Trophoblast cell (in vitro differentiated cells and primary cell): ENCODE measurements at regions not wholly inside any gene's neighbourhood (a gene's known extent, or its start where the extent isn't known, plus 50 kb on each side); places are given as distances from the start of the nearest gene placed in this dataset.
"Not testable (repeated sequence)": the region's sequence is repeated elsewhere in the genome, so short reads cannot be mapped to it uniquely, and the experiment has no call there.

ENCODE experiments used
- DNase-seq, 2 donors: peaks; one replicate each; pipeline ENCODE4 v3.0.0-alpha.2; 2016
- H2AFZ ChIP-seq: 2 replicates; pipeline ENCODE4 v1.6.1; 2013; ENCODE audit warnings: low read length, moderate library complexity, mild to moderate bottlenecking; ENCODE audit not compliant: insufficient read depth, poor library complexity
- H2AK5ac ChIP-seq: 2 replicates; pipeline ENCODE4 v1.6.1; 2013; ENCODE audit warnings: mild to moderate bottlenecking, low read length
- H2BK120ac ChIP-seq: 2 replicates; pipeline ENCODE4 v1.6.1; 2013; ENCODE audit warnings: low read length, mild to moderate bottlenecking, moderate library complexity; ENCODE audit not compliant: insufficient read depth, poor library complexity
- H2BK12ac ChIP-seq: 2 replicates; pipeline ENCODE4 v1.6.1; 2013; ENCODE audit warnings: mild to moderate bottlenecking, low read length, moderate library complexity
- H2BK5ac ChIP-seq: 2 replicates; pipeline ENCODE4 v1.6.1; 2013; ENCODE audit warnings: low read length, low read depth, moderate library complexity, mild to moderate bottlenecking; ENCODE audit not compliant: poor library complexity
- H3K14ac ChIP-seq: 2 replicates; pipeline ENCODE4 v1.6.1; 2013; ENCODE audit warnings: mild to moderate bottlenecking, low read length
- H3K18ac ChIP-seq: 2 replicates; pipeline ENCODE4 v1.6.1; 2013; ENCODE audit warnings: mild to moderate bottlenecking, low read length
- H3K23ac ChIP-seq: 2 replicates; pipeline ENCODE4 v1.6.1; 2013; ENCODE audit warnings: low read length
- H3K27ac ChIP-seq: 2 replicates; pipeline ENCODE4 v1.5.1; 2013; ENCODE audit warnings: low read depth, mild to moderate bottlenecking, inconsistent platforms, low read length, moderate library complexity
- H3K27me3 ChIP-seq: 2 replicates; pipeline ENCODE4 v1.6.1; 2013; ENCODE audit warnings: inconsistent platforms, mild to moderate bottlenecking, low read length, moderate library complexity; ENCODE audit not compliant: insufficient read depth
- H3K36me3 ChIP-seq, 2 experiments: 1 replicate in 1 of 2; 2 replicates in 1 of 2; pipeline ENCODE4 v1.6.1; 2013; ENCODE audit warnings: low read length in 2 of 2, mild to moderate bottlenecking in 2 of 2, moderate library complexity in 1 of 2; ENCODE audit not compliant: insufficient read depth in 2 of 2, control insufficient read depth in 1 of 2
- H3K4ac ChIP-seq: 2 replicates; pipeline ENCODE4 v1.6.1; 2013; ENCODE audit warnings: low read depth, mild to moderate bottlenecking, low read length, moderate library complexity
- H3K4me1 ChIP-seq, 2 experiments: 1 replicate in 1 of 2; 2 replicates in 1 of 2; pipeline ENCODE4 v1.6.1; 2013; ENCODE audit warnings: low read length in 2 of 2, mild to moderate bottlenecking in 2 of 2, moderate library complexity in 1 of 2; ENCODE audit not compliant: insufficient read depth in 2 of 2, control insufficient read depth in 1 of 2
- H3K4me2 ChIP-seq: 2 replicates; pipeline ENCODE4 v1.6.1; 2013; ENCODE audit warnings: inconsistent platforms, mild to moderate bottlenecking, low read length, moderate library complexity
- H3K4me3 ChIP-seq: 2 replicates; pipeline ENCODE4 v1.5.1; 2013; ENCODE audit warnings: mild to moderate bottlenecking, low read depth, low read length, inconsistent platforms
- H3K79me1 ChIP-seq: one replicate; pipeline ENCODE4 v1.6.1; 2013; ENCODE audit warnings: low read length
- H3K79me2 ChIP-seq: 2 replicates; pipeline ENCODE4 v1.6.1; 2013; ENCODE audit warnings: low read length, mild to moderate bottlenecking; ENCODE audit not compliant: control insufficient read depth, insufficient read depth, poor library complexity
- H3K9ac ChIP-seq: 2 replicates; pipeline ENCODE4 v1.6.1; 2013; ENCODE audit warnings: mild to moderate bottlenecking, low read length
- H3K9me3 ChIP-seq: 2 replicates; pipeline ENCODE4 v1.6.1; 2013; ENCODE audit warnings: low read depth, mild to moderate bottlenecking, control low read depth, inconsistent platforms, low read length; ENCODE audit not compliant: insufficient read depth
- H4K12ac ChIP-seq: 2 replicates; pipeline ENCODE4 v1.6.1; 2013; ENCODE audit warnings: low read depth, mild to moderate bottlenecking, low read length, moderate library complexity
- H4K8ac ChIP-seq: 2 replicates; pipeline ENCODE4 v1.6.1; 2013; ENCODE audit warnings: low read depth, mild to moderate bottlenecking, low read length, moderate library complexity
- H4K91ac ChIP-seq: one replicate; pipeline ENCODE4 v1.6.1; 2013; ENCODE audit warnings: low read depth, mild to moderate bottlenecking, low read length, moderate library complexity
- WGBS: extraction: QIAGEN DNeasy Blood & Tissue Kit; methylation state at CpG from one replicate; pipeline ENCODE4 v1.1.7; 2013; ENCODE audit warnings: missing lambda C conversion rate; ENCODE audit not compliant: insufficient read length, insufficient coverage; ENCODE audit errors: extremely low coverage; 5-methylcytosine and 5-hydroxymethylcytosine counted together

DNA sequence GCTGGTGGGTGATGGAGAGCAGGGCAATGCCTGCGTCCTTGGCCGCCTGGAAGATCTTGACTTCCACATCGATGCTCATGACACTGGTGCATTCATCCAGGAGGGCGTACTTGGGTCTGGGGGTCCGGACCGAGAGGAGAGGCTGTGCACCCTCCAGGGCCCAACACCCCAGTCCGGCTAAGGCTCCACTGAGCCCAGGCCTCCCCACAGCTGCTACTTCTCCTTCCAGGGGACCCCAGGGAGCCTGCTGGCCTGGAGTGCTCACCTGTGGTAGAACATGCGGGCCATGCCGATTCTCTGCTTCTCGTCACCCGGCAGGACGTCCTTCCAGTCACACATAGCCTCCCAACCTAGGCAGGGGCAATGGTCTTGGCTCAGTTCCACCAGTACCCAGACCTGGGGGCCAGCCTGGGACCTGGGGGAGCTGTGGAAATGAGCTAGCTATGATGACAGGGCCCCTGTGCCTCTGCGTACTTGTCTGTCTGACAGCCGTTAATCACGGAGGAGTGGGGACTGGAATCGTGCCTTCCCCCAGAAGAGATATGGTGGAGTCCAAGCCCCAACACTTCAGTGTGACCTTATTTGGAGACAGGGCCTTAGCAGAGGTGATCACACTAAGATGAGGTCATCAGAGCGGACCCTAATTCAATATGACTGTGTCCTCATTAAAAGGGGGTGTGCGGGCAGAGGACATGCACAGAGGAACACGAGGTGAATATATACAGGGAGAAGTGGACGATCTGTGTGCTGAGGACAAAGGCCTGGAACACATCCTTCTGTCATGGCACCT lies 1073.3 kb downstream of the RPIA start:
- H2AFZ ChIP-seq, H3K79me1 ChIP-seq, DNase-seq, H3K18ac ChIP-seq, H3K4me1 ChIP-seq, H3K27ac ChIP-seq, H3K79me2 ChIP-seq, H3K4me2 ChIP-seq, H2BK120ac ChIP-seq, H4K8ac ChIP-seq, H3K4me3 ChIP-seq, H3K36me3 ChIP-seq, H3K23ac ChIP-seq, H3K27me3 ChIP-seq, H3K9ac ChIP-seq, H2BK12ac ChIP-seq, H4K91ac ChIP-seq, H4K12ac ChIP-seq, H3K4ac ChIP-seq, H2AK5ac ChIP-seq, H2BK5ac ChIP-seq, H3K14ac ChIP-seq: not testable (repeated sequence)
- no CpG with 5 or more reads among the region's 20 CpGs for WGBS
- peaks cover 58% of the 10 kb centered on the region for H3K9me3 ChIP-seq

- not testable (repeated sequence) for H3K4ac ChIP-seq, H2AFZ ChIP-seq, H3K79me2 ChIP-seq, H3K18ac ChIP-seq, H3K79me1 ChIP-seq, H3K23ac ChIP-seq, H2BK120ac ChIP-seq, H3K14ac ChIP-seq, H3K27ac ChIP-seq, H4K12ac ChIP-seq, H4K91ac ChIP-seq, H3K4me3 ChIP-seq, DNase-seq, H2AK5ac ChIP-seq, H3K4me2 ChIP-seq, H2BK5ac ChIP-seq, H3K4me1 ChIP-seq, H4K8ac ChIP-seq, H3K9ac ChIP-seq, H2BK12ac ChIP-seq, H3K36me3 ChIP-seq, H3K27me3 ChIP-seq
- no CpG with 5 or more reads among the region's 5 CpGs for WGBS
- peaks cover 56% of the 10 kb centered on the region for H3K9me3 ChIP-seq
Observed at GRCh38 chr2:89765361-89765718, 1073.9 kb downstream of the RPIA start.

- not testable (repeated sequence) for H3K4me1 ChIP-seq, H3K27ac ChIP-seq, H3K23ac ChIP-seq, H2BK12ac ChIP-seq, H3K14ac ChIP-seq, H2BK120ac ChIP-seq, H3K27me3 ChIP-seq, H3K18ac ChIP-seq, H2BK5ac ChIP-seq, H3K36me3 ChIP-seq, H4K12ac ChIP-seq, H3K4ac ChIP-seq, H2AFZ ChIP-seq, H3K4me2 ChIP-seq, DNase-seq, H3K79me1 ChIP-seq, H4K91ac ChIP-seq, H3K9ac ChIP-seq, H3K79me2 ChIP-seq, H3K4me3 ChIP-seq, H2AK5ac ChIP-seq, H4K8ac ChIP-seq
- H3K9me3 ChIP-seq, result peaks cover 55% of the 10 kb centered on the region
- WGBS, result no CpG with 5 or more reads among the region's 19 CpGs
Observed at GRCh38 chr2:89766141-89766990, 1074.9 kb downstream of the RPIA start.

GRCh38 chr2:89767058-89767457 lies 1075.6 kb downstream of the RPIA start:
- not testable (repeated sequence) for H3K4ac ChIP-seq, H2BK12ac ChIP-seq, H4K12ac ChIP-seq, H3K4me1 ChIP-seq, DNase-seq, H3K79me2 ChIP-seq, H3K18ac ChIP-seq, H2AFZ ChIP-seq, H3K27me3 ChIP-seq, H3K36me3 ChIP-seq, H3K4me3 ChIP-seq, H4K91ac ChIP-seq, H2BK120ac ChIP-seq, H2AK5ac ChIP-seq, H2BK5ac ChIP-seq, H3K27ac ChIP-seq, H3K79me1 ChIP-seq, H3K9ac ChIP-seq, H3K4me2 ChIP-seq, H4K8ac ChIP-seq, H3K14ac ChIP-seq, H3K23ac ChIP-seq
- WGBS, result no CpG with 5 or more reads among the region's 7 CpGs
- peaks cover 52% of the 10 kb centered on the region for H3K9me3 ChIP-seq
